Esophagus (tissue), 2 donors: ENCODE measurements at regions not wholly inside any gene's neighbourhood (a gene's known extent, or its start where the extent isn't known, plus 50 kb on each side); places are given as distances from the start of the nearest gene placed in this dataset.

Experiments
- H3K27ac ChIP-seq, 2 donors: one replicate each; pipeline ENCODE4 v1.5.1; 2013; ENCODE audit warnings: low read depth in 2 of 2, mild to moderate bottlenecking in 2 of 2, inconsistent platforms in 1 of 2, low read length in 1 of 2, moderate library complexity in 1 of 2
- H3K27me3 ChIP-seq, 2 donors: one replicate each; pipeline ENCODE4 v1.6.1; 2013; ENCODE audit warnings: low read length in 2 of 2, control low read depth in 1 of 2, mild to moderate bottlenecking in 1 of 2; ENCODE audit not compliant: insufficient read depth in 2 of 2, control insufficient read depth in 1 of 2
- H3K36me3 ChIP-seq, 2 donors: one replicate each; pipeline ENCODE4 v1.6.1; 2013; ENCODE audit warnings: low read length in 1 of 2; ENCODE audit not compliant: control insufficient read depth in 2 of 2, insufficient read depth in 2 of 2
- H3K4me1 ChIP-seq, 2 donors: one replicate each; pipeline ENCODE4 v1.6.1; 2013; ENCODE audit warnings: low read length in 1 of 2; ENCODE audit not compliant: control insufficient read depth in 2 of 2, insufficient read depth in 2 of 2
- H3K4me3 ChIP-seq, 2 donors: one replicate each; pipeline ENCODE4 v1.5.1; 2013; ENCODE audit warnings: low read length in 2 of 2, mild to moderate bottlenecking in 2 of 2, low read depth in 1 of 2, moderate library complexity in 1 of 2
- H3K9me3 ChIP-seq, 2 donors: one replicate each; pipeline ENCODE4 v1.6.1; 2013; ENCODE audit warnings: mild to moderate bottlenecking in 2 of 2, low read depth in 1 of 2, low read length in 1 of 2, moderate library complexity in 1 of 2; ENCODE audit not compliant: control insufficient read depth in 2 of 2, insufficient read depth in 1 of 2
- WGBS, 2 donors: extraction: QIAGEN DNeasy Blood & Tissue Kit; methylation state at CpG; one replicate each; pipeline ENCODE4 v1.1.7; 2013; 5-methylcytosine and 5-hydroxymethylcytosine counted together
- donor health status: healthy with polysubstance abuse.
- donor health status: Bipolar disorder and iron deficiency.

DNA sequence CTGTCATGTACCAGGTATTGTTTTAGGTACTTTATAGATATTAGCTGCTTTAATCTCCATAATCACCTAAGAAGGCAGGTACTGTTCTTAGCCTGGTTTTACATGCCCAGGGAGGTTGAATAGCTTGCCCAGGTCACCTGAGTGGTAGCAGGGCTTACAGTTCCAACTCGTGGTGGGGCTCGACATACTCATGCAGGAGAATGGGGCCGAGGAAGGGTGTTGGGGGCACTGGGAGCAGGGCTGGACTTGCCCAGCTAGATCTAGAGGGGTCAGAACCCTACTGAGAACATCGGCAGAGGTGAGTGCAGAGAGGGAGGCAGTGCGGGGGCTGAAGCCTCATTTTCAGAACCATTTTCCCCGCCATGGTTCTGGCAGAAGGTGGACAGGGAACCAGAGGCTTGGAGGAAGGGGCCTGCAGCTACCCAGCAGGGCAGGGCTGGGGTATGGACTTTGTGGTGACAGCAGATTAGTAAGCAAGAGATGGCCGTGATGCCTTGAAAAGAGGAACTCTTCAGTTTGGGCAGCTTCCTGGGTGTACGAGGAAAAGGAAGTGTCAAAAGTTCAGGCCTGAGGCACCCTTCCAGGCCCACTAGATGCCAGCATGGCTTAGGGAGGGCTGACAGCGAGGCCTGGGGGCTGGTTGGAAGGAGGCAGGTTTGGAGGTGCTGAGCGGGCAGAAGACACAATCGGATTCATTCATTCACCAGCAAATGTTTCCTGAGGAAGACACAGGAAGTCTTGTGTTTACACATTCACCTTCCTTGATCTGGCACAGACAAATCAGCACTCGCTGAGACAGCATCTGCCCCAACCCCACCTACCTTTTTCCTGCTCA lies 54.7 kb upstream of the LYVE1 start:
- Histone ChIP-seq H3K27ac (peak overlapping the region; percentile 55 to 76), H3K4me1 (peaks cover 0 to 16% of the 10 kb centered on the region in 2 donors), H3K27me3 (no peaks in the 10 kb centered on the region), H3K36me3 (no peaks in the 10 kb centered on the region), H3K9me3 (no peaks in the 10 kb centered on the region), H3K4me3 (no peak overlapping the region)
- WGBS, 2 donors: 64 to 68% methylated on average over 12 of the region's 12 CpGs

DNA sequence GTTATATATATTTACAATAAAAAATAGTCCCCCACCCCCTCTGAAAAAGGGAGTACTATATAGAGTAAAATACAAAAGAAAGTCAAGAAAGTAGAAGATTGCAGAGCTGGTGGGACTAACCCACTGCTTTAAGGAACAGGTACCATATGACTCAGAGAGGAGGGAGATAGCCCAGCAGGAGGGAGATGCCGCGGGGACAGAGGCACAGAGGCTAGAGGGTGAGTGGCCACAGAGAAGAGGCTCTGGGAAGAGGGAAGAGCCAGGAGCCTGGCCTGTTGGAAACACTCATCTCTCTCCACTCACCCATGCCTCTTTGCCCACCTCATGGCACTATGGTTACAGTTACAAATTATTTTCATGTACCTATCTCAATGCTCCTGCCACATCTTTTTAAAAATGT lies 53.6 kb upstream of the LYVE1 start:
- H3K27ac ChIP-seq: peak overlapping the region in 1 of 2 donors; percentile 38
- H3K4me1 ChIP-seq: peaks cover 0 to 16% of the 10 kb centered on the region in 2 donors
- H3K4me3 ChIP-seq: no peak overlapping the region
- H3K9me3 ChIP-seq: no peaks in the 10 kb centered on the region
- H3K27me3 ChIP-seq: no peaks in the 10 kb centered on the region
- no peaks in the 10 kb centered on the region for H3K36me3 ChIP-seq
- WGBS, 2 donors: 69 to 84% methylated on average over 2 of the region's 2 CpGs

DNA sequence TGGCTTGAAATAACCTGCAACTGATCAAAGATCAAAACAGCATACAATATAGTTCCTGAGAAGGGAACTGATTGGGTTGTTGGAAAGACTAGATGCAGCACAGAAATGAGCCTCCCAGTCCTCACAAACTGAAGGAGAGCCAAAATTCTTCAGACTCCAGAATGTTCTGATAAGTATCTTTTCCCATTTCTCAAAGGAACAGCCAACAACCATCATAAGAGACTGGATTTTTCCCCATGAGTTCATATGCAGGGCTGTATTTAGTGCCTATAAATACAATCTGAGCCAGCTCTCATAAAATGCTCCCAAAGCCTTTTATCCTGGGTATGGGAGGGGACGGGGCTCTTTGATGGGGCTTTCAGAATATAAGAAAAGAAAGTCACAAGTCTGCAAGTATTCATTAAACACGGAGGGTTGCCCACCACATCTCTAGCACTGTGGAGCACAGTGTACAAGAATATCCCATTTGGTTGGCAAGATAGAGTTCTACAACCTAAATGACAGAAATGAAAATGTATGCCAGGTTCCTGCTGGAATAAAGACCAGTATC lies 50.7 kb upstream of the LYVE1 start:
- 85 to 86% methylated on average over 2 of the region's 2 CpGs for WGBS, 2 donors

DNA sequence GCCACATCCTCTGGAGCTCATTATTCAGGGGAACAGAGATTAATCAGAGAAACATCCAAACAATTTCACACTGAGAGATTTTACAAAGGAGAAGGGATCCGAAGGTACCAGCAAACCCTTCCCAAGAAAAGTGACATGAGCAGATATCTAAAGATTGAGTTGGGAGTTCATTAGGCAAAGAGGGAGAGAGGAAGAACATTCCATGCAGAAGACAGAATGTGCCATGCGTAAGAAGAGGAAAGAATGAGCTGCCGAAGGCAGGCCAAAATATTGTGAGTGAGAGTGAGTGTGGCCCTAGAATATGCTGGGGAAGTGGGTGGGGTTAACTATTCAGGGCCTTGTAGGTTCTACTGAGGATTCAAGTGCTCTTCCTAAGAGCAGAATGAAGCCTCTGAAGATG lies 50.0 kb upstream of the LYVE1 start:
- Histone ChIP-seq H3K36me3 (no peaks in the 10 kb centered on the region), H3K27me3 (no peaks in the 10 kb centered on the region), H3K4me1 (peaks cover 0 to 8% of the 10 kb centered on the region in 2 donors), H3K9me3 (no peaks in the 10 kb centered on the region), H3K27ac (peak overlapping the region; percentile 40 to 78), H3K4me3 (no peak overlapping the region)
- WGBS, 2 donors: 81 to 82% methylated on average over 3 of the region's 3 CpGs

More for the DNA sequence above, 50.7 kb upstream of the LYVE1 start:
- Histone ChIP-seq H3K9me3 (no peaks in the 10 kb centered on the region), H3K4me3 (no peak overlapping the region), H3K4me1 (peaks cover 0 to 10% of the 10 kb centered on the region in 2 donors), H3K36me3 (no peaks in the 10 kb centered on the region), H3K27me3 (no peaks in the 10 kb centered on the region), H3K27ac (peak overlapping the region; percentile 40 to 78)
